Ramos (cell line): ENCODE measurements at regions not wholly inside any gene's neighbourhood (a gene's known extent, or its start where the extent isn't known, plus 50 kb on each side); places are given as distances from the start of the nearest gene placed in this dataset.

Experiments used
- in situ Hi-C: fragments of 300-500 bp; cut with MboI; formaldehyde crosslinking; loops from one replicate; pipeline ENCODE4 v1.14.3; 2022; ENCODE audit warnings: low sequenced_read_pairs; ENCODE audit not compliant: unreplicated experiment

- in situ Hi-C loops = no loop called here
Observed at GRCh38 chr12:123078531-123079155, 72.2 kb downstream of the PITPNM2 start.

- in situ Hi-C loops = no loop called here
Observed at GRCh38 chr12:123078120-123078465, 72.8 kb downstream of the PITPNM2 start.

GRCh38 chr12:123077298-123078119 is 73.4 kb downstream of the PITPNM2 start:
- in situ Hi-C loops = no loop called here

GRCh38 chr12:123076604-123077297 is 74.1 kb downstream of the PITPNM2 start:
- in situ Hi-C loops = no loop called here

GRCh38 chr12:123075646-123076171 is 75.2 kb downstream of the PITPNM2 start:
- in situ Hi-C loops = no loop called here

- in situ Hi-C loops = no loop called here
Observed at GRCh38 chr12:123075087-123075645, 75.7 kb downstream of the PITPNM2 start.

- in situ Hi-C loops = no loop called here
Observed at GRCh38 chr12:123073962-123074801, 76.7 kb downstream of the PITPNM2 start.

GRCh38 chr12:123073292-123073691 is 77.6 kb downstream of the PITPNM2 start:
- in situ Hi-C loops = no loop called here

GRCh38 chr12:123071857-123072256 is 79.0 kb downstream of the PITPNM2 start:
- in situ Hi-C loops = no loop called here

- in situ Hi-C loops = no loop called here
Observed at GRCh38 chr12:123071099-123071800, 79.6 kb downstream of the PITPNM2 start.

GRCh38 chr12:123070267-123071081 is 80.4 kb downstream of the PITPNM2 start:
- in situ Hi-C loops = no loop called here

- in situ Hi-C loops = no loop called here
Observed at GRCh38 chr12:123069436-123070266, 81.2 kb downstream of the PITPNM2 start.

- in situ Hi-C loops = no loop called here
Observed at GRCh38 chr12:123067654-123068053, 83.2 kb downstream of the PITPNM2 start.

GRCh38 chr12:123066384-123066710 is 84.5 kb downstream of the PITPNM2 start:
- in situ Hi-C loops = no loop called here

- in situ Hi-C loops = no loop called here
Observed at GRCh38 chr12:123065676-123066383, 85.1 kb downstream of the PITPNM2 start.

- in situ Hi-C loops = loop anchor here (5.0 kb wide), 1 partner anchor 67 kb away; no protein-coding TSS in a partner anchor
Observed at GRCh38 chr12:123064885-123065619, 84.6 kb downstream of the ARL6IP4 start.
